Panc1 (cell line): ENCODE measurements at regions not wholly inside any gene's neighbourhood (a gene's known extent, or its start where the extent isn't known, plus 50 kb on each side); places are given as distances from the start of the nearest gene placed in this dataset.

Experiments used
- POLR2AphosphoS5 ChIP-seq: IDR thresholded peaks from 2 replicates; pipeline ENCODE4 v1.6.1; 2012; ENCODE audit warnings: mild to moderate bottlenecking, low read depth, low read length, moderate library complexity
- SIN3A ChIP-seq: IDR thresholded peaks from 2 replicates; pipeline ENCODE4 v1.6.1; 2012; ENCODE audit warnings: low read depth, mild to moderate bottlenecking, low read length, moderate library complexity, borderline replicate concordance; ENCODE audit not compliant: insufficient read depth
- TF ChIP-seq, protein P1 (sequence below): fragments of 450-650 bp; IDR thresholded peaks from 2 replicates; pipeline ENCODE4 v1.5.1; 2017; ENCODE audit warnings: mild to moderate bottlenecking

DNA sequence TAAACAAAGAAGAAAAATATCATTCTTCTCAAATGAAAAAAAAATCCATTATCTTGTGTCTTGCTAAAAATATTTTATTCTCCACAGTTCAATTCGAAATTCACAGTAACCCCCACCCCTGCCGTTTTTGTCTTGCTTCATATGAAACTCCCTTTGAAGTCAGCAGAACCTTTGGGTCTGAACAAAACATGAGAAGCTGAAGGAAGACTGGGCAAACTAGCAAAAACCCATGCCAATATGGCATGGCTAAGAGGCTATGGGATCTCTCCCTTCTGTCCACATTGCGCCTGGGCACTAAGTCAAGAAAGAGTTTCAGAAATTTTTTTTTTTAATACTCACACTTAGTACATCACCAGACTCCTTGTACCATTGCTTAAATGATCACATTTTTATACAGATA, 136.0 kb upstream of the SMIM31 start:
- TF ChIP-seq POLR2AphosphoS5 (no peak), SIN3A (no peak)
- TF ChIP-seq, protein P1, sequence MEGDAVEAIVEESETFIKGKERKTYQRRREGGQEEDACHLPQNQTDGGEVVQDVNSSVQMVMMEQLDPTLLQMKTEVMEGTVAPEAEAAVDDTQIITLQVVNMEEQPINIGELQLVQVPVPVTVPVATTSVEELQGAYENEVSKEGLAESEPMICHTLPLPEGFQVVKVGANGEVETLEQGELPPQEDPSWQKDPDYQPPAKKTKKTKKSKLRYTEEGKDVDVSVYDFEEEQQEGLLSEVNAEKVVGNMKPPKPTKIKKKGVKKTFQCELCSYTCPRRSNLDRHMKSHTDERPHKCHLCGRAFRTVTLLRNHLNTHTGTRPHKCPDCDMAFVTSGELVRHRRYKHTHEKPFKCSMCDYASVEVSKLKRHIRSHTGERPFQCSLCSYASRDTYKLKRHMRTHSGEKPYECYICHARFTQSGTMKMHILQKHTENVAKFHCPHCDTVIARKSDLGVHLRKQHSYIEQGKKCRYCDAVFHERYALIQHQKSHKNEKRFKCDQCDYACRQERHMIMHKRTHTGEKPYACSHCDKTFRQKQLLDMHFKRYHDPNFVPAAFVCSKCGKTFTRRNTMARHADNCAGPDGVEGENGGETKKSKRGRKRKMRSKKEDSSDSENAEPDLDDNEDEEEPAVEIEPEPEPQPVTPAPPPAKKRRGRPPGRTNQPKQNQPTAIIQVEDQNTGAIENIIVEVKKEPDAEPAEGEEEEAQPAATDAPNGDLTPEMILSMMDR, result no peak
